Muscle of leg (tissue), 3 donors: ENCODE measurements at regions not wholly inside any gene's neighbourhood (a gene's known extent, or its start where the extent isn't known, plus 50 kb on each side); places are given as distances from the start of the nearest gene placed in this dataset.

Experiments
- DNase-seq: peaks from one replicate; pipeline ENCODE4 v3.0.0; 2013
- H3K27ac ChIP-seq: one replicate; pipeline ENCODE4 v1.5.1; 2013; ENCODE audit warnings: mild to moderate bottlenecking, low read length, control low read depth
- H3K27me3 ChIP-seq: one replicate; pipeline ENCODE4 v1.6.1; 2013; ENCODE audit warnings: low read length; ENCODE audit not compliant: control insufficient read depth, insufficient read depth
- H3K36me3 ChIP-seq: one replicate; pipeline ENCODE4 v1.6.1; 2013; ENCODE audit warnings: low read length; ENCODE audit not compliant: control insufficient read depth, insufficient read depth
- H3K4me1 ChIP-seq: one replicate; pipeline ENCODE4 v1.6.1; 2013; ENCODE audit warnings: low read length; ENCODE audit not compliant: control insufficient read depth, insufficient read depth
- H3K4me3 ChIP-seq: one replicate; pipeline ENCODE4 v1.5.1; 2013; ENCODE audit warnings: low read length, control low read depth
- H3K9me3 ChIP-seq: replicated peaks from 2 replicates; pipeline ENCODE4 v1.6.1; 2013; ENCODE audit warnings: low read depth, low read length; ENCODE audit not compliant: control insufficient read depth
- WGBS: methylation state at CpG from one replicate; pipeline ENCODE4 v1.1.5; 2013; ENCODE audit warnings: missing lambda C conversion rate; ENCODE audit not compliant: insufficient coverage; 5-methylcytosine and 5-hydroxymethylcytosine counted together

DNA sequence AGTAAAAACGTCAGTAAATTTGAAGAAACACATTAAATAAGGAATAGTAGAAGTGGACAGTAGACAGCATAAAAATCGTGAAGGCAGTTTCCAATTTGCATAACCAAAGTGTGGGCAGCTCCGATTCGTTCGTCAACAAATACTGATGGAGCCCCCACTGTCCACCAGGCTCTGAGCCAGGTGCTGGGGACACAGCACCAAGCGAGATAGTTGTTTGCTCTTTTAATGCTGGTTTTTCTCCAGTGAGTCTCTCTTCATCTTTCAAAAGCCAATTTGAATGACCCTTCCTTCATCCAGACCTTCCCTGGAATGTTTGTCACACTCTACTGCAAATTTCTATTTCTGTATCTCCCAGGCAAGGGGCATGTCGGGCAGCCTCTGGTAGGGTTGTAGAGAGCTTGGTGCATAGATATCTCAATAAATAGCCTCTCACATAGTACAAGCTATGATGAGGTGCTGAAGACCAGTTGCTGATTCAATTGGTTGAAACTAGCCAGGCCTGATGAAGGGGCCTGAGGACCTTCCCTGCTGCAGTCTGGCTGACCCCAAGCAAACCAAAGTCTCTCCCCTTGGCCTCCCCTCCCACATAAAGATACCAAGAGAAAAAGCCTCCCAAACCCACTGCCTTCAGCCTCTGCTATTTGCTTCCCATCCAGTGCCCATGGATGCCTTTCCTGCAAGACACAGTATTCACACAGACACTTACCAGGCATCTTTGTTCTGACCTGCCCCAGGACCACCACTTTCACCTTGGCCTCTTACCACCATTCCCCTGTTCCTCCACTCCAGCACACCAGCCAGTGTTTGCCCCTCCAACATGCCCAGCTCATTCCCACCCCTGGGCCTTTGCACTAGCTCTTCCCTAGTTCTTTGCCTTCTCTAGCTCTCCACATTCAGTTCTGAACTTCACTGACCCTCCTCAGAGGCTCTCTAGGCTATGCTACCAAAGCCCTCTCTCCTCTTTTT is 125.2 kb downstream of the CEBPB start:
- 56% methylated on average over 5 of the region's 7 CpGs for WGBS
- Histone ChIP-seq H3K36me3 (no peaks in the 10 kb centered on the region), H3K27me3 (peaks cover 5% of the 10 kb centered on the region), H3K27ac (no peak overlapping the region), H3K9me3 (no peaks in the 10 kb centered on the region), H3K4me1 (peaks cover 27% of the 10 kb centered on the region), H3K4me3 (no peak overlapping the region)
- no peak for DNase-seq

DNA sequence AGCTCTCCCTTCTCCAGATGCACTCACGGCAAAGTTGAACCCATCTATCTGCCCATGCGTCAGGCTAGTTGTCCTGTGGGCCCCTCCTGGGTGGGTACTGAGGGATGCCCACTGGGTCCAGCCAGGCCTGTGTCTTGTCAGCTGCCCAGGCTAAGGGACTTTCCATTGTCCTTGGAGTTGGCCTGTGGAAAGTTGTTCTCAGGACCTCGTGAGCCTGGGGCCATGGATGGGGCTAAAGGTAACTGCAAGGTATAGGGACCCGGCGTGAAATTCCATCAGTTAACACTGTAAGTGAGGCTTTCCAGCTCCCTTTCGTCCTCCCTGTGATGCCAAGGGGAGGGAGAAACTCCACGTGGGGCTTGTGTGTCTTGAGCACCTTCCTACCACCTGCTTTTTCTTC is 126.5 kb downstream of the CEBPB start:
- no peaks in the 10 kb centered on the region for H3K9me3 ChIP-seq
- H3K36me3 ChIP-seq = no peaks in the 10 kb centered on the region
- peaks cover 36% of the 10 kb centered on the region for H3K4me1 ChIP-seq
- H3K27me3 ChIP-seq = peaks cover 2% of the 10 kb centered on the region
- WGBS = 80% methylated on average over 2 of the region's 7 CpGs
- H3K27ac ChIP-seq = no peak overlapping the region
- H3K4me3 ChIP-seq = no peak overlapping the region
- DNase-seq = no peak

DNA sequence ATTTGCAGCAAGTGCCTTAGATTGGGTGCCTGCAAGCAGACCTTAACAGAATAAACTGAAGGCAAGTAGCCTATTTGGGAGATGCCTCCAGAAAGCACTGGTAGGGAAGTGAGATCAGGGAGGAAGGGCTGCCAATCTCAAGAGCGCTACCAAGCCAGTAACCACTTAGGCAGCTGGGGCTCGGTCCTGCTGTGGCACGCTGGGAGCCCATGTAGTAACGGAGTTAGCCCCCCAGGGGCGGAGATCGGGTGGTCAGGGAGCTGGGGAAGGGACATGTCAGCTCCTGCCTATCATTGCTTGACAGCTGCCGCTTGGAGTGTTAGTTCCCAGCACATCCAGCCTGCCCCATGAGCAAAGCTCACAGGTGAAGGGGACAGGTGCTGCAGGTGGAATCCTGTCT is 127.0 kb downstream of the CEBPB start:
- Histone ChIP-seq H3K4me3 (no peak overlapping the region), H3K27ac (no peak overlapping the region), H3K9me3 (no peaks in the 10 kb centered on the region), H3K27me3 (peaks cover 2% of the 10 kb centered on the region), H3K36me3 (no peaks in the 10 kb centered on the region), H3K4me1 (peaks cover 33% of the 10 kb centered on the region)
- no peak for DNase-seq
- 64% methylated on average over 7 of the region's 7 CpGs for WGBS

DNA sequence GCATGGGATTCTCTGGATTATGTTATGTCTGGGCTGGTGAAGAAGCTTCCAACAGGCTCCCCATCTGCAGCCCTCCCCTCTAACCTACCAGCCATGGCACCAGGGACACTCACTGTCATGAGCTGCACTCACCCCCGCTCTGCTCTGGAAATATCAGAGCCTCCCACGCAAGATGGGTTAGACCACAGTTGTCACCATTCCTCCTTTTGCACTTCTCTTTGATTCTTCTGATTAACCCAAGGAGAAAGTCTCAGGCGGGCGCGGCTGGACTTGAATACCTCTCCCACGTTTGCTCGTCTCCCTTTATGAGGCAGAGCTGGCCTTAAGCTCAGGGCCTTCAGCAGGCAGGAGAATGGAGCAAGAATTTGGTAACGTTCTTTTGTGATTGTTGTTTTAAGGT is 128.1 kb downstream of the CEBPB start:
- Histone ChIP-seq H3K9me3 (no peaks in the 10 kb centered on the region), H3K27ac (no peak overlapping the region), H3K27me3 (peaks cover 3% of the 10 kb centered on the region), H3K4me3 (no peak overlapping the region), H3K4me1 (peaks cover 23% of the 10 kb centered on the region), H3K36me3 (no peaks in the 10 kb centered on the region)
- 94% methylated on average over 2 of the region's 8 CpGs for WGBS
- no peak for DNase-seq

DNA sequence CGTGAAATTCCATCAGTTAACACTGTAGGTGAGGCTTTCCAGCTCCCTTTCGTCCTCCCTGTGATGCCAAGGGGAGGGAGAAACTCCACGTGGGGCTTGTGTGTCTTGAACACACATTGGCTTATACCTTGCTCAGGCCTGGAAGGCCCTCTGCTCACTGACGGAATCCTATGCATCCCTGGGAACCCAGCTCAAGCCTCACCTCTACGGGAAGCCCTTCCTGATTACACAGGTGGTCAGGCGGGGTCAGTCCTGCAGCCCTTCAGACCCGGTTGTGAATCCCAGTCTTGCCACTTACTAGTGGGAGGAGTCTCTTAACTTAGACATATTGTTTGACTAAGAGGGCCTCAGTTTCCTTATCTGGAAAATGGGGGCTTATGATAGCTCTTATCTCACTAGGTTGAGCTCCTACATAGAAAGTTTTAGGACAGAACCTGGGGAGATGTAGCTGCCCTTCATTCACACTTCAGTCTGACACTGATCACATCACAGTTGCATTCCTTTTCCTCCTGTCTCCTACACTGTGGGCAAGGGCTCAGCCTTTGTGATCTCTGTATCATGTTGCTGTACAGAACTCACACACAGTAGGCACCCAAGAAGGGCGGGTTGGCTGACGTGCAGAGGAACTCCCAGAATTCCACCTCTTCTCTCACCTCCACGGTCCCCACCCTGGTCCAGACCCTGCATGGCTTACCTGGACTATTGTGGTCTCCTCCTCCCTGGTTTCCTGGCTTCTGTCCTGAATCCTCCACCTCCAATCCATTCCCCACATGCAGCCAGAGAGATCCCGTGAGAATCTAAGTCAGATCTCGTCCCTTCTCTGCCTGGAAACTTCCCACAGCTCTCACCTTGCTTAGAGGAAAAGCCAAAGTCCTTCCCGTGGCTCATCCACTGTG is 129.6 kb downstream of the CEBPB start:
- peaks cover 3% of the 10 kb centered on the region for H3K27me3 ChIP-seq
- 72% methylated on average over 12 of the region's 13 CpGs for WGBS
- H3K27ac ChIP-seq = peak overlapping the region; percentile 63
- peaks cover 23% of the 10 kb centered on the region for H3K4me1 ChIP-seq
- H3K36me3 ChIP-seq = no peaks in the 10 kb centered on the region
- no peak for DNase-seq
- H3K9me3 ChIP-seq = no peaks in the 10 kb centered on the region
- H3K4me3 ChIP-seq = no peak overlapping the region

DNA sequence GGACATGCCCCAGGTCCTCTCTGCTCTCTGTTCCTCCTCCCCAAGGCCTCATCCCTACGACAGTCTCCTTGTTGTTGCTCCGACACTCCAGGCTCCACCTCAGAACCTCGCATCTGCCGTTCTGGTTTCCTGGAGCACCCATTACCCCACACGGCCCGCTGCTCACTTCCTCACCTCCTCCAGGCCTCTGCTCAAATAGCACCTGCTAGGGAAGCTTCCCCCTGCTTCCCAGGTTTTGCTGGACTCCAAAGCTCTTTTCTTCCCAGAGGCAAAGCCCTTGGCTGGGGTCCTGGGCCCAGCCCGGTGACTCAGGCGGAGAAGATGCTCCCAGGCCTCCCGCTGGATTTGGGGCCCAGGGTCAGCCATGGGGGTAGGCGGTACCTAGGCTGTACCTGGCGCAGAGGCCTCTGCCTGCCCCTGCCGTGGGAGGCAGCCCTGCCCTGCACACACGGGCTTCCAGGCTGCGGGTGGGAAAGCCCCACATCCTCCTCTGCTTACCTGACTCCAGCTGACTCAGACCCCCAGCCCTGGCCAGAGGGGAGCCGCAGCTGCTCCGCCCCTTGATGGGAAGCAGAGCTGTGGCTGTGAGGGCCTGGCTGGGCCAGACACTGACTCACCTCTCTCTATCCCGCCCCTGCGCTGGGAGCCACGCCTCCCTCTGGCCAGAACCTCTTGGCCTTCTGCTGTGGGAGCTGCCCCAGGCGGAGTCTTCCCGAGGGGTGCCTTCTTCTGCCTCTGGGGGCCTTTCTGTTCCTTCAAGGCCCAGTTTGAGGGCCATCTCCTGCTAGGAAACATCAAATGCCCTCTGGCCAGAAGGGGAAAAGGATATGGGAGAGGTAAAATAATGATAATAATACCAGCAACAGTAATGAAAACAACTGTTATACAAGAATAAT is 130.5 kb downstream of the CEBPB start:
- 16% methylated on average over 16 of the region's 21 CpGs for WGBS
- no peak overlapping the region for H3K4me3 ChIP-seq
- peaks cover 17% of the 10 kb centered on the region for H3K4me1 ChIP-seq
- DNase-seq = peak; percentile 90
- H3K9me3 ChIP-seq = no peaks in the 10 kb centered on the region
- no peaks in the 10 kb centered on the region for H3K36me3 ChIP-seq
- peak overlapping the region; percentile 63 for H3K27ac ChIP-seq
- peaks cover 3% of the 10 kb centered on the region for H3K27me3 ChIP-seq

DNA sequence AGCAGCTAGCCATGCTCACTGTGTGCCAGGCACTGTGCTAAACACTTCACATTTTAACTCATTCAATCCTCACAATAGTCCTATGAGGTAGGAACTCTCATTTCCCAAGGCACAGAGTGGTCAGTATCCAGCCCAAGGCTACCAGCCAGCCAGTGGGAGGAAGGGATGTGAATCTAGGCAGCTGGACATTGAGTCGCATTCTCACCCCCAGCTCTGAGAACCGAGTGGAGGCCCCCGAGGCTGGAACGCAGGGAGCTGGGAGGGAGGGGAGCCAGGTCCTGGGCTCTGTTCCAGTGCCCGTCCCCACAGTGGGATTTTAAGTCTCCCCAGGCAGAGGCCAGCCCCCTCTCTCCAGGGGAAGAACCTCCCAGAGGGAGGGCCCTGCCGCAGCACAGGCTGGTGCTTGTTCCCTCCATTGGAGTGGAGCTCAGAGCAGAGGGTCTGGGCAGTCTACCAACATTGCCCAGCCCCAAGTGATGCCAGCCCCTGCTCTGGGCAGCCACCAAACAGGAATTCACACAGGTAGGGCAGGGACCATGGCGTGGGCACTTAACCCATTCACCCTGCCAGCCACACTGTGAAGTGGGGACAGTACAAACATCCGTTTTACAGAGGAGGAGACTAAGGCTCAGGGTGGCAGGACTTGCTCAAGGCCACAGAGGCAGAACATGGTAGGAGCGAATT is 131.3 kb downstream of the CEBPB start:
- Histone ChIP-seq H3K4me1 (peaks cover 17% of the 10 kb centered on the region), H3K9me3 (no peaks in the 10 kb centered on the region), H3K27ac (peak overlapping the region; percentile 53), H3K27me3 (peaks cover 3% of the 10 kb centered on the region), H3K36me3 (no peaks in the 10 kb centered on the region), H3K4me3 (no peak overlapping the region)
- WGBS = 53% methylated on average over 7 of the region's 9 CpGs
- DNase-seq = no peak

DNA sequence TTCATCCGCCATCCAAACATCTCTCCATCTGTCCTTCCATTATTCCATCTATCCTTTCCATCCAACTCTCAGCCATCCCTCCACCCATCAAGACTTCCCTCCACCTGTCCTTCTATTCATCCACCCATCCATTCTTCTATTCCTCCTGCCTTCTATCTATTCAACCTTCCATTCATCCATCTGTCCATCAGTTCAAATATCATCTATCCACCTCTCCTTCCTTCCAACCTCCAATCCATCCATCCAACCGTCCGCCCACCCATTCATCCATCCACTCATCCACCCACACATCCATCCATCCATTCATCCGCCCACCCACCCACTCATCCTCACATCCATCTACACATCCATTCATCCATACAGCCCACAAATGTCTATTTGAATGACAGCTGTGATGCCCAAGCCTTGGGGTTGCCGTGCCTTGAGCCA is 132.1 kb downstream of the CEBPB start:
- Histone ChIP-seq H3K27me3 (peaks cover 3% of the 10 kb centered on the region), H3K36me3 (no peaks in the 10 kb centered on the region), H3K4me3 (no peak overlapping the region), H3K27ac (no peak overlapping the region), H3K9me3 (no peaks in the 10 kb centered on the region), H3K4me1 (peaks cover 17% of the 10 kb centered on the region)
- DNase-seq = no peak
- 90% methylated on average over 5 of the region's 5 CpGs for WGBS

DNA sequence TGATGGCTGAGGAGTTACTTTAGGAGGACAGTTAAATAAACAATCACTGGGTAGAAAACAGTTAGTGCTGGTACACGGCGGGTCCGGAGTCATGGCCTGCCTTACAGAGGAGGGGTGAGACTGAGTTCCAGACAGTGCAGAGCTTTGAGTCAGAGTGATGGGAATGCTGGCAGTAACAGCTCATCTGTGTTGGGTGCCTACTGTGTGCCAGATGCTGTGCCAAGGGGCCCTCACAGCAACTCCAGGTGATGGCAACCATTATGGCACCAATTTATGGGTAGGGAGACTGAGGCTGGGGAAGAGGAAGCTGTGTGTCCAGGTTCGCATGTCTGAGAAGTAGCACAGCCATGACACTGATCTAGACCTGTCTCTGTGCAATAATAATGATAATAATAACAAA is 132.6 kb downstream of the CEBPB start:
- no peak overlapping the region for H3K27ac ChIP-seq
- no peaks in the 10 kb centered on the region for H3K36me3 ChIP-seq
- no peaks in the 10 kb centered on the region for H3K9me3 ChIP-seq
- no peak for DNase-seq
- WGBS = 68% methylated on average over 3 of the region's 4 CpGs
- no peak overlapping the region for H3K4me3 ChIP-seq
- peaks cover 2% of the 10 kb centered on the region for H3K27me3 ChIP-seq
- H3K4me1 ChIP-seq = peaks cover 17% of the 10 kb centered on the region
